ENCODE measurements at regions not wholly inside any gene's neighbourhood (a gene's known extent, or its start where the extent isn't known, plus 50 kb on each side); places are given as distances from the start of the nearest gene placed in this dataset.

- TF ChIP-seq CTCF (IDR thresholded peaks at IDR 0.05; ENCODE audit: low read length) (no peak), EZH2 (IDR thresholded peaks at IDR 0.05; ENCODE audit: borderline replicate concordance, low read length) (no peak)
Measured at GRCh38 chrX:114071412-114071811, 512.5 kb upstream of the HTR2C start.

Measured in OCI-LY1 (cell line).